IMR-90 (cell line): ENCODE measurements at regions not wholly inside any gene's neighbourhood (a gene's known extent, or its start where the extent isn't known, plus 50 kb on each side); places are given as distances from the start of the nearest gene placed in this dataset.

Experiments used
- ATAC-seq: fragments of 200-7000 bp; cut with Tn5 transposase; 2 replicates; pipeline ENCODE4 v1.9.1; 2020; ENCODE audit warnings: low read depth, mild to moderate bottlenecking, moderate library complexity
- BruUV-seq: library from RNA; stranded (reverse); fragments of 400-500 nt; replicated peaks from 2 replicates; lab custom pipeline; 2021; lab: Mats Ljungman, UMichigan
- CTCF ChIA-PET: fragments of 300-600 bp; formaldehyde crosslinking; extraction: SDS; loops from one replicate; lab custom pipeline; 2021; ENCODE audit warnings: antibody characterized with exemption; lab: Yijun Ruan, JAX
- POLR2A ChIA-PET: fragments of 300-600 bp; sonication (Branson Sonifier 250); formaldehyde crosslinking; loops from one replicate; lab custom pipeline; 2022; ENCODE audit warnings: antibody characterized with exemption; ENCODE audit not compliant: unreplicated experiment; lab: Charles Lee
- DNase-seq: peaks from one replicate; pipeline ENCODE4 v3.0.0; 2013
- H2AFZ ChIP-seq: replicated peaks from 2 replicates; pipeline ENCODE3; 2013; ENCODE audit warnings: low read length, mild to moderate bottlenecking; ENCODE audit not compliant: poor library complexity
- H2AK5ac ChIP-seq: 2 replicates; pipeline ENCODE4 v1.6.1; 2013; ENCODE audit warnings: low read depth, low read length, inconsistent platforms
- H2AK9ac ChIP-seq: replicated peaks from 2 replicates; pipeline ENCODE3; 2013; ENCODE audit warnings: mild to moderate bottlenecking, low read depth, low read length, moderate library complexity; ENCODE audit not compliant: poor library complexity
- H2BK120ac ChIP-seq: 2 replicates; pipeline ENCODE4 v1.6.1; 2013; ENCODE audit warnings: low read depth, low read length, inconsistent platforms
- H2BK15ac ChIP-seq: 3 replicates; pipeline ENCODE4 v1.6.1; 2013; ENCODE audit warnings: low read depth, low read length, inconsistent platforms
- H2BK20ac ChIP-seq: 2 replicates; pipeline ENCODE4 v1.6.1; 2013; ENCODE audit warnings: low read depth, mild to moderate bottlenecking, inconsistent platforms, low read length, moderate library complexity
- H2BK5ac ChIP-seq: 2 replicates; pipeline ENCODE4 v1.6.1; 2013; ENCODE audit warnings: mild to moderate bottlenecking, low read depth, low read length, inconsistent platforms; ENCODE audit not compliant: poor library complexity, severe bottlenecking
- H3K14ac ChIP-seq: replicated peaks from 2 replicates; pipeline ENCODE4 v1.6.1; 2013; ENCODE audit warnings: low read depth, low read length, inconsistent platforms
- H3K18ac ChIP-seq: 2 replicates; pipeline ENCODE4 v1.6.1; 2013; ENCODE audit warnings: low read depth, low read length, control low read depth
- H3K23ac ChIP-seq: 2 replicates; pipeline ENCODE4 v1.6.1; 2013; ENCODE audit warnings: low read depth, low read length, inconsistent platforms
- H3K27ac ChIP-seq: 2 replicates; pipeline ENCODE4 v1.5.1; 2013; ENCODE audit warnings: mild to moderate bottlenecking, control low read depth, low read length; ENCODE audit not compliant: insufficient read depth
- H3K27me3 ChIP-seq: 2 replicates; pipeline ENCODE4 v1.6.1; 2013; ENCODE audit warnings: low read length; ENCODE audit not compliant: control insufficient read depth, insufficient read depth
- H3K36me3 ChIP-seq: 2 replicates; pipeline ENCODE4 v1.6.1; 2013; ENCODE audit warnings: low read length, mixed read lengths; ENCODE audit not compliant: control insufficient read depth, insufficient read depth
- H3K4ac ChIP-seq: 2 replicates; pipeline ENCODE4 v1.6.1; 2013; ENCODE audit warnings: low read depth, low read length, inconsistent platforms
- H3K4me1 ChIP-seq: 2 replicates; pipeline ENCODE4 v1.6.1; 2013; ENCODE audit warnings: low read length, mixed read lengths; ENCODE audit not compliant: control insufficient read depth, insufficient read depth
- H3K4me2 ChIP-seq: 2 replicates; pipeline ENCODE4 v1.6.1; 2013; ENCODE audit warnings: low read depth, mild to moderate bottlenecking, control low read depth, low read length, moderate library complexity
- H3K4me3 ChIP-seq: 2 replicates; pipeline ENCODE4 v1.5.1; 2013; ENCODE audit warnings: low read depth, mild to moderate bottlenecking, control low read depth, low read length, moderate library complexity; ENCODE audit not compliant: insufficient read depth
- H3K56ac ChIP-seq: 2 replicates; pipeline ENCODE4 v1.6.1; 2013; ENCODE audit warnings: low read length, inconsistent platforms; ENCODE audit not compliant: insufficient read depth; ENCODE audit errors: extremely low read depth
- H3K79me1 ChIP-seq, 2 experiments: 2 replicates each; pipeline ENCODE4 v1.6.1; 2013; ENCODE audit warnings: low read length in 2 of 2, inconsistent platforms in 1 of 2, low read depth in 1 of 2
- H3K9ac ChIP-seq: 2 replicates; pipeline ENCODE4 v1.6.1; 2013; ENCODE audit warnings: low read depth, low read length, control low read depth
- H3K9me1 ChIP-seq: 2 replicates; pipeline ENCODE4 v1.6.1; 2013; ENCODE audit warnings: low read length, inconsistent platforms; ENCODE audit not compliant: insufficient read depth
- H3K9me3 ChIP-seq: 2 replicates; pipeline ENCODE4 v1.6.1; 2013; ENCODE audit warnings: low read length; ENCODE audit not compliant: control insufficient read depth, insufficient read depth
- H4K20me1 ChIP-seq: 2 replicates; pipeline ENCODE4 v1.6.1; 2013; ENCODE audit warnings: low read length, inconsistent platforms; ENCODE audit not compliant: insufficient read depth
- H4K5ac ChIP-seq: 2 replicates; pipeline ENCODE4 v1.6.1; 2013; ENCODE audit warnings: mild to moderate bottlenecking, low read depth, low read length, control low read depth
- H4K8ac ChIP-seq, 2 experiments: 2 replicates each; pipeline ENCODE4 v1.6.1; 2013; ENCODE audit warnings: low read depth in 2 of 2, low read length in 2 of 2, control low read depth in 1 of 2, inconsistent platforms in 1 of 2
- H4K91ac ChIP-seq: 2 replicates; pipeline ENCODE4 v1.6.1; 2013; ENCODE audit warnings: low read depth, low read length, inconsistent platforms; ENCODE audit not compliant: insufficient read depth
- BHLHE40 ChIP-seq: fragments of 150-350 bp; IDR thresholded peaks from 2 replicates; pipeline ENCODE4 v1.6.1; 2016; ENCODE audit warnings: mild to moderate bottlenecking, low read depth, low read length
- CEBPB ChIP-seq: IDR thresholded peaks from 2 replicates; pipeline ENCODE4 v1.6.1; 2012; ENCODE audit warnings: low read depth, low read length, improper control_type of control experiment
- FOS ChIP-seq: fragments of 150-350 bp; IDR thresholded peaks from 2 replicates; pipeline ENCODE4 v1.6.1; 2016; ENCODE audit warnings: low read depth, low read length
- MAFK ChIP-seq: IDR thresholded peaks from 2 replicates; pipeline ENCODE4 v1.6.1; 2012; ENCODE audit warnings: low read depth, low read length, improper control_type of control experiment
- MXI1 ChIP-seq: IDR thresholded peaks from 2 replicates; pipeline ENCODE4 v1.6.1; 2012; ENCODE audit warnings: low read depth, mild to moderate bottlenecking, low read length, moderate library complexity, borderline replicate concordance
- NFE2L2 ChIP-seq: fragments of 150-350 bp; IDR thresholded peaks from 2 replicates; pipeline ENCODE4 v1.6.1; 2016; ENCODE audit warnings: low read depth, mild to moderate bottlenecking, low read length
- RAD21 ChIP-seq: IDR thresholded peaks from 2 replicates; pipeline ENCODE4 v1.6.1; 2012; ENCODE audit warnings: low read length, improper control_type of control experiment
- RFX5 ChIP-seq: IDR thresholded peaks from 2 replicates; pipeline ENCODE4 v1.8.0; 2012; ENCODE audit warnings: low read depth, mild to moderate bottlenecking, low read length, moderate library complexity
- WGBS, 2 experiments: methylation state at CpG; one replicate each; pipeline versions ENCODE4 v1.1.5 to v1.1.7; 2013; ENCODE audit warnings: missing lambda C conversion rate in 2 of 2; ENCODE audit not compliant: insufficient read length in 1 of 2; ENCODE audit errors: extremely low coverage in 2 of 2; 5-methylcytosine and 5-hydroxymethylcytosine counted together
- dilution Hi-C: fragments of 300-500 bp; cut with HindIII; formaldehyde crosslinking; loops from one replicate; pipeline ENCODE4 v1.14.3; 2018; ENCODE audit warnings: low sequenced_read_pairs; ENCODE audit not compliant: unreplicated experiment
- in situ Hi-C: fragments of 300-500 bp; cut with MboI; formaldehyde crosslinking; loops from 3 replicates; pipeline ENCODE4 v1.14.3; 2019; ENCODE audit warnings: low sequenced_read_pairs, inconsistent platforms, mixed read lengths
- intact Hi-C: fragments of 100-400 bp; cut with micrococcal nuclease; formaldehyde crosslinking; loops from 2 replicates; pipeline ENCODE4 v1.10.0; 2022
- TF ChIP-seq, protein P1 (sequence below): fragments of 150-350 bp; IDR thresholded peaks from 2 replicates; pipeline ENCODE4 v1.6.1; 2016; ENCODE audit warnings: low read depth, mild to moderate bottlenecking, low read length, moderate library complexity, borderline replicate concordance

DNA sequence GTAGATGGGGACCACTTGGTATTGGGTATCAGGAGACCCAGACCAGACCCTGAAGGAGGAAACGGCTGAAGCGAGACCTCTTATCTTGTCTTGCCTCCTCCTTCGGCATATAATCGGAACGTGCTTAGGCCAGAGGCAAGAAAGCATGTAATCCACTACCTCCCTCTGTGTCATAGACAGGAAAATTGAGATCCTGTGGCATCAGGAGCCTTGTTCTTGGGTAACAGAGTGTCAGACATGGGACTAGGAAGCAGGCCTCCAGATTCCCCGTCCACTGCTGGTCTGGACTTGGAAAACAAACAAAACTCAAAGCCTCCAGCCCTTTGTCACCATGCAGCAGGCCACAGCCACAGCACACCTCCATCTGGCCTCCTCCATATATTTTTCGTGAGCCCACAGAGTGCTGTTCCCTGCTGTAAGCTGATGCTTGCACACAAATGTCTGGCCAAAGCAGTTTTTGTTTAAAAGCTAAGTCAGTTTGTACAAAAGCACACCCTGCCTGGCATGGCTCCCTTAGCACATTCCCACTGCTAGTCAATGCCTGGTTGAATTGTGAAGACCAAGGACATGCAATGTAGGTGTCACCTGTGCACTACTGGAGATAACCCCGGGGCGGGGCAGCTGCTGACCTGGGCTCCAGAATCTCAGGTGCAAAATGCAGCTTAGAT, 510.9 kb downstream of the RPS24 start:
- Histone ChIP-seq H4K5ac (peak overlapping the region; percentile 51), H3K56ac (no peak overlapping the region), H2BK20ac (peak overlapping the region; percentile 75; the same call in 1 of the 2 replicates), H2BK15ac (no peak overlapping the region; the same call in 2 of the 3 replicates), H3K27me3 (peaks cover 5% of the 10 kb centered on the region; the same call in 1 of the 2 replicates), H4K8ac (peak overlapping the region in 1 of 2 experiments; percentile 37; a peak in 2 of 4 replicates), H3K14ac (peak overlapping the region; percentile 12; the same call in 1 of the 2 replicates), H3K79me1 (no peaks in the 10 kb centered on the region), H3K4me1 (peaks cover 36% of the 10 kb centered on the region), H2AK9ac (no peak overlapping the region), H3K9me3 (no peaks in the 10 kb centered on the region), H3K4ac (peak overlapping the region; percentile 38), H2AK5ac (peak overlapping the region; percentile 3; the same call in 1 of the 2 replicates), H4K20me1 (no peaks in the 10 kb centered on the region; the same call in 1 of the 2 replicates), H2AFZ (peak overlapping the region; percentile 2), H3K4me3 (no peak overlapping the region), H2BK5ac (no peak overlapping the region), H3K23ac (no peak overlapping the region), H3K9me1 (peaks cover 22% of the 10 kb centered on the region), H3K9ac (no peak overlapping the region; the same call in 1 of the 2 replicates), H3K18ac (peak overlapping the region; percentile 28; the same call in 1 of the 2 replicates), H3K4me2 (no peak overlapping the region), H2BK120ac (peak overlapping the region; percentile 53), H3K27ac (peak overlapping the region; percentile 44; the same call in 1 of the 2 replicates), H4K91ac (peak overlapping the region; percentile 5; the same call in 1 of the 2 replicates), H3K36me3 (no peaks in the 10 kb centered on the region)
- CTCF ChIA-PET = no interaction called here
- dilution Hi-C loops = no loop called here
- POLR2A ChIA-PET = no interaction called here
- BruUV-seq = no TSS peak
- no peak for TF ChIP-seq FOS
- no peak for TF ChIP-seq RFX5
- no peak for TF ChIP-seq MAFK
- TF ChIP-seq, protein P1, sequence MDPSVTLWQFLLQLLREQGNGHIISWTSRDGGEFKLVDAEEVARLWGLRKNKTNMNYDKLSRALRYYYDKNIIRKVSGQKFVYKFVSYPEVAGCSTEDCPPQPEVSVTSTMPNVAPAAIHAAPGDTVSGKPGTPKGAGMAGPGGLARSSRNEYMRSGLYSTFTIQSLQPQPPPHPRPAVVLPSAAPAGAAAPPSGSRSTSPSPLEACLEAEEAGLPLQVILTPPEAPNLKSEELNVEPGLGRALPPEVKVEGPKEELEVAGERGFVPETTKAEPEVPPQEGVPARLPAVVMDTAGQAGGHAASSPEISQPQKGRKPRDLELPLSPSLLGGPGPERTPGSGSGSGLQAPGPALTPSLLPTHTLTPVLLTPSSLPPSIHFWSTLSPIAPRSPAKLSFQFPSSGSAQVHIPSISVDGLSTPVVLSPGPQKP = no peak
- TF ChIP-seq NFE2L2 = no peak
- no peak for TF ChIP-seq BHLHE40
- TF ChIP-seq CEBPB = no peak
- TF ChIP-seq MXI1 = no peak
- no peak for TF ChIP-seq RAD21
- WGBS, 2 experiments = 84% methylated on average over 4 of the region's 9 CpGs; no CpG with 5 or more reads in 1 of the 2 experiments
- ATAC-seq = no peak
- in situ Hi-C loops = no loop called here
- peak; percentile 15 for DNase-seq
- intact Hi-C loops = no loop called here
